ENCODE measurements at regions not wholly inside any gene's neighbourhood (a gene's known extent, or its start where the extent isn't known, plus 50 kb on each side); places are given as distances from the start of the nearest gene placed in this dataset.

GRCh38 chr19:7419777-7420439, 68.9 kb downstream of the PEX11G start:
- Histone ChIP-seq H3K4me3 (no peak overlapping the region), H3K4me1 (ENCODE audit: low read depth) (no peaks in the 10 kb centered on the region), H3K36me3 (no peaks in the 10 kb centered on the region), H3K9me3 (ENCODE audit: low read depth) (no peaks in the 10 kb centered on the region), H3K27ac (no peak overlapping the region), H3K27me3 (no peaks in the 10 kb centered on the region)
- TF ChIP-seq CTCF (IDR thresholded peaks at IDR 0.05; ENCODE audit: low read depth, low read length) = no peak
- DNase-seq (ENCODE audit: low read depth in 1 of 2, low spot score in 1 of 2) = no peak

- no peaks in the 10 kb centered on the region for H3K9me3 ChIP-seq (ENCODE audit: low read depth)
- H3K4me1 ChIP-seq (ENCODE audit: low read depth) = no peaks in the 10 kb centered on the region
- no peak overlapping the region for H3K4me3 ChIP-seq
- H3K27me3 ChIP-seq = no peaks in the 10 kb centered on the region
- no peaks in the 10 kb centered on the region for H3K36me3 ChIP-seq
- no peak for TF ChIP-seq CTCF (IDR thresholded peaks at IDR 0.05; ENCODE audit: low read depth, low read length)
- DNase-seq (ENCODE audit: low read depth in 1 of 2, low spot score in 1 of 2) = no peak
- no peak overlapping the region for H3K27ac ChIP-seq
Measured at GRCh38 chr19:7421941-7422744, 66.7 kb downstream of the PEX11G start.
